ENCODE measurements at regions not wholly inside any gene's neighbourhood (a gene's known extent, or its start where the extent isn't known, plus 50 kb on each side); places are given as distances from the start of the nearest gene placed in this dataset.

DNA sequence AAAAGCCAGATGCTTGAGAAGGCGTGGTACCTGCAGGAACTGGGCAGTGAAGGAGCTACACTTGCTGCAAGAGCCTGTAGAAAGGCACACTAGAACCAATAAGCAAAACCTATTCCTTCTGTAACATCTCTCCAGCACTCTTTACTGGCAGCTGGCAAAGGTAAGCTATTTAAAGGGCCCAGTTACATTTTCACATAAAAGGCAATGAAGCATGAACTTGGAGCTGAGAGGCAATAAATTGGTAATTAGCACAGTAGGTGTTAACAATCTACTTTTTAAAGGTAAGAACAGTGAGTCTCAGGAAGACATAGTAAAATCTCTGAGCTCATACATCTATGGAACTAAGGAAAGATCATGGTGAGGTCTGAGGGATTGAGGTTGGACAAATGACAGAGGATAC is 167.1 kb upstream of the OLFM3 start:
- TF ChIP-seq CSRNP3 (CRISPR knock-in tag; IDR thresholded peaks at IDR 0.05): no peak
- no peak for TF ChIP-seq SNAI2 (CRISPR knock-in tag; IDR thresholded peaks at IDR 0.05)
- no peak for TF ChIP-seq TSHZ2 (CRISPR knock-in tag; IDR thresholded peaks at IDR 0.05)
- no peak for TF ChIP-seq CREB5 (CRISPR knock-in tag; IDR thresholded peaks at IDR 0.05; ENCODE audit: low read depth)
- TF ChIP-seq ZFP30 (CRISPR knock-in tag; IDR thresholded peaks at IDR 0.05): no peak
- no peak for ATAC-seq

DNA sequence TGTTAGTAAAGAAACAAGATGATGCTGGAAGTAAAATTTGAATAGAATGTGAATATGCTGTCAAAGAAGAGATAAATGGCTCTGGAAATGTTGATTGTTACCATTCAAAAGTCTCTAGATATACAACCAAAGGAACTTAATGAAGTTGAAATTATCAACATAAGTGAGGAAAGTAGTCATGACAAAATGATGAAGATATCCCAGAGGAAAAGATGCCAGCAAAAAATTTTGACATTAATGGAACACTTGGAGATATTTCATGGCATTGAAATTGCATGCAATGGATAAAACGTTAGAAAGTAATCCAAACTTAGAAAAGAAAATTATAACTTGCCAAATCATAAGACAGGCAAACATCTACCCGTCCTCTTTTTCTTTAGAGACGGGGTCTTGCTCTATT is 154.5 kb upstream of the OLFM3 start:
- TF ChIP-seq SNAI2 (CRISPR knock-in tag; IDR thresholded peaks at IDR 0.05) (no peak), OSR1 (CRISPR knock-in tag; IDR thresholded peaks at IDR 0.05) (no peak)
- ATAC-seq: no peak

GRCh38 chr1:102120910-102121309 is 124.2 kb upstream of the OLFM3 start:
- no peak for ATAC-seq
- TF ChIP-seq TOX (CRISPR knock-in tag; IDR thresholded peaks at IDR 0.05; ENCODE audit: borderline replicate concordance): no peak
- no peak for TF ChIP-seq TCF4 (CRISPR knock-in tag; IDR thresholded peaks at IDR 0.05; ENCODE audit: borderline replicate concordance)
- TF ChIP-seq CSRNP3 (CRISPR knock-in tag; IDR thresholded peaks at IDR 0.05): no peak
- TF ChIP-seq, protein P1, sequence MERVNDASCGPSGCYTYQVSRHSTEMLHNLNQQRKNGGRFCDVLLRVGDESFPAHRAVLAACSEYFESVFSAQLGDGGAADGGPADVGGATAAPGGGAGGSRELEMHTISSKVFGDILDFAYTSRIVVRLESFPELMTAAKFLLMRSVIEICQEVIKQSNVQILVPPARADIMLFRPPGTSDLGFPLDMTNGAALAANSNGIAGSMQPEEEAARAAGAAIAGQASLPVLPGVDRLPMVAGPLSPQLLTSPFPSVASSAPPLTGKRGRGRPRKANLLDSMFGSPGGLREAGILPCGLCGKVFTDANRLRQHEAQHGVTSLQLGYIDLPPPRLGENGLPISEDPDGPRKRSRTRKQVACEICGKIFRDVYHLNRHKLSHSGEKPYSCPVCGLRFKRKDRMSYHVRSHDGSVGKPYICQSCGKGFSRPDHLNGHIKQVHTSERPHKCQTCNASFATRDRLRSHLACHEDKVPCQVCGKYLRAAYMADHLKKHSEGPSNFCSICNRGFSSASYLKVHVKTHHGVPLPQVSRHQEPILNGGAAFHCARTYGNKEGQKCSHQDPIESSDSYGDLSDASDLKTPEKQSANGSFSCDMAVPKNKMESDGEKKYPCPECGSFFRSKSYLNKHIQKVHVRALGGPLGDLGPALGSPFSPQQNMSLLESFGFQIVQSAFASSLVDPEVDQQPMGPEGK (CRISPR knock-in tag; IDR thresholded peaks at IDR 0.05; ENCODE audit: borderline replicate concordance): no peak
- TF ChIP-seq CREB5 (CRISPR knock-in tag; IDR thresholded peaks at IDR 0.05; ENCODE audit: low read depth): no peak
- TF ChIP-seq ISL1 (CRISPR knock-in tag; IDR thresholded peaks at IDR 0.05): no peak
- TF ChIP-seq PPARA (CRISPR knock-in tag; IDR thresholded peaks at IDR 0.05; ENCODE audit: borderline replicate concordance): no peak
- TF ChIP-seq, protein P2, sequence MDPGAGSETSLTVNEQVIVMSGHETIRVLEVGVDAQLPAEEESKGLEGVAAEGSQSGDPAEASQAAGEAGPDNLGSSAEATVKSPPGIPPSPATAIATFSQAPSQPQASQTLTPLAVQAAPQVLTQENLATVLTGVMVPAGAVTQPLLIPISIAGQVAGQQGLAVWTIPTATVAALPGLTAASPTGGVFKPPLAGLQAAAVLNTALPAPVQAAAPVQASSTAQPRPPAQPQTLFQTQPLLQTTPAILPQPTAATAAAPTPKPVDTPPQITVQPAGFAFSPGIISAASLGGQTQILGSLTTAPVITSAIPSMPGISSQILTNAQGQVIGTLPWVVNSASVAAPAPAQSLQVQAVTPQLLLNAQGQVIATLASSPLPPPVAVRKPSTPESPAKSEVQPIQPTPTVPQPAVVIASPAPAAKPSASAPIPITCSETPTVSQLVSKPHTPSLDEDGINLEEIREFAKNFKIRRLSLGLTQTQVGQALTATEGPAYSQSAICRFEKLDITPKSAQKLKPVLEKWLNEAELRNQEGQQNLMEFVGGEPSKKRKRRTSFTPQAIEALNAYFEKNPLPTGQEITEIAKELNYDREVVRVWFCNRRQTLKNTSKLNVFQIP (CRISPR knock-in tag; IDR thresholded peaks at IDR 0.05; ENCODE audit: borderline replicate concordance, low read depth): no peak
- TF ChIP-seq BACH2 (CRISPR knock-in tag; IDR thresholded peaks at IDR 0.05; ENCODE audit: borderline replicate concordance): no peak
- no peak for TF ChIP-seq ESRRG (CRISPR knock-in tag; IDR thresholded peaks at IDR 0.05)
- TF ChIP-seq CSDC2 (CRISPR knock-in tag; IDR thresholded peaks at IDR 0.05): no peak
- TF ChIP-seq ZFP30 (CRISPR knock-in tag; IDR thresholded peaks at IDR 0.05): no peak
- TF ChIP-seq ZNF565 (CRISPR knock-in tag; conservative IDR thresholded peaks at IDR 0.05; ENCODE audit: low read depth): no peak
- TF ChIP-seq GLIS3 (CRISPR knock-in tag; IDR thresholded peaks at IDR 0.05): no peak
